ENCODE measurements at regions not wholly inside any gene's neighbourhood (a gene's known extent, or its start where the extent isn't known, plus 50 kb on each side); places are given as distances from the start of the nearest gene placed in this dataset.
"Not testable (repeated sequence)": the region's sequence is repeated elsewhere in the genome, so short reads cannot be mapped to it uniquely, and the experiment has no call there.

DNA sequence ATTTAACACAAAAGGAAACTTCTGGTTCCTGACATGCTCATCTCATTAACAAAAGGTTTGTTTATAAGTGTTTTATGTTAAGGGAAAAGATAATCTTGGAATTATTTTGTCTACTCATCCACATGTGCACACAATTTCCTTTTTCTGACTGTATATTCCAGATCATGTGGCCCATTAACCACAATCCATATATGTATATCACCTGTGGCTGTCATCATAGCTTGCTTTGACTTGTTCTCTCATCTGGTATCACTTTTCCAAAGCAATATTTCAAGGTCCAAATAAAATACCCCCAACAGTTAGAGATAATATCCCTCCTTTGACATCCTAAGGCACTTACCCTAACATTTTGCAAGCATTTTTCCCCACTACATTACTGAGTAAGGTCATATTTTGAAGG, 856.1 kb downstream of the CDH11 start:
- POLR2A ChIA-PET, result no interaction called here
- no peaks in the 10 kb centered on the region for H3K4me1 Mint-ChIP-seq

DNA sequence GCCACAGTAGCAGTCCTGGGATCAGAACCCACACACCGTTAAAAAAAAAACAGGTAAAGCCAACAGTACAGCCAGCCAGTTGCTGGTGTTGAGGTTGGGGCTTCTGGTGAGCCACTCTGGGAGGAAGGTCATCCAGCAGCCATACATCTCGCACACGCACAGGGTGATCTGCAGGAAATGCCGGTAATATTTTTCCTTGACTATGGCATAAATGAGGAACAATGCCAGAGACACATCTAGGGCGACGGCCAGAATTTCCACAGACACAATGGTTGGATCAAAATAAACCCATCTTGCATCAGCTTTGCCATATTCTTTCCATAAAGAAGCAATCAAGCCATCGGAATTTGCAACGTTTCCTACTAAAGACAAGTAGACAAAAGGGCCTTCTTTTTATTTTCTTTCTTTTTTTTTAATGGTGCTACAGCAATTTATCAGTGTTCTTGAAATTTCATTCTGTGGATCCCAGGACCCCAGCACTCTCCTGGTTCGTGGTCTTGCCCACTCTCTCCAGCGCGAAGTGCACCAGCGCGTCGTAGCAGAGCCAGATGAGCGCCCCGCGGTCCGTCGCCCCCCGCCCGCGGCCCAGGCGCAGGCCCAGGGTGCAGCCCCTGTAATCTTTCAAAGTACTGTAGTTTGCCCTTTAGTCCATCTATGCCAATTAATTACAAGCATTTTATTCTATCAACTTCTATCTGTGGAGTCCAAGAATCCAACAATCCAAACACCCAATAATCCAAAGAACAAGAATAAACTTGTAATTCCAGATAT, 861.0 kb downstream of the CDH11 start:
- H3K4me1 Mint-ChIP-seq; ATAC-seq; H3K27me3 Mint-ChIP-seq; CTCF ChIA-PET; H3K27ac Mint-ChIP-seq; POLR2A ChIA-PET; intact Hi-C loops (cut with DNase I, micrococcal nuclease); DNase-seq; H3K4me3 Mint-ChIP-seq; H3K36me3 Mint-ChIP-seq (ENCODE audit: low read depth): not testable (repeated sequence)
- peaks cover 21% of the 10 kb centered on the region for H3K9me3 Mint-ChIP-seq (ENCODE audit: low read depth)

More for the DNA sequence above, 856.1 kb downstream of the CDH11 start:
- H3K4me3 Mint-ChIP-seq, result no peak overlapping the region
- peaks cover 1% of the 10 kb centered on the region for H3K36me3 Mint-ChIP-seq (ENCODE audit: low read depth)
- H3K27me3 Mint-ChIP-seq, result no peaks in the 10 kb centered on the region
- ATAC-seq (no peak), DNase-seq (no peak)
- CTCF ChIA-PET, result no interaction called here
- peaks cover 16% of the 10 kb centered on the region for H3K9me3 Mint-ChIP-seq (ENCODE audit: low read depth)
- H3K27ac Mint-ChIP-seq, result no peak overlapping the region
- intact Hi-C loops (cut with DNase I, micrococcal nuclease), result no loop called here

DNA sequence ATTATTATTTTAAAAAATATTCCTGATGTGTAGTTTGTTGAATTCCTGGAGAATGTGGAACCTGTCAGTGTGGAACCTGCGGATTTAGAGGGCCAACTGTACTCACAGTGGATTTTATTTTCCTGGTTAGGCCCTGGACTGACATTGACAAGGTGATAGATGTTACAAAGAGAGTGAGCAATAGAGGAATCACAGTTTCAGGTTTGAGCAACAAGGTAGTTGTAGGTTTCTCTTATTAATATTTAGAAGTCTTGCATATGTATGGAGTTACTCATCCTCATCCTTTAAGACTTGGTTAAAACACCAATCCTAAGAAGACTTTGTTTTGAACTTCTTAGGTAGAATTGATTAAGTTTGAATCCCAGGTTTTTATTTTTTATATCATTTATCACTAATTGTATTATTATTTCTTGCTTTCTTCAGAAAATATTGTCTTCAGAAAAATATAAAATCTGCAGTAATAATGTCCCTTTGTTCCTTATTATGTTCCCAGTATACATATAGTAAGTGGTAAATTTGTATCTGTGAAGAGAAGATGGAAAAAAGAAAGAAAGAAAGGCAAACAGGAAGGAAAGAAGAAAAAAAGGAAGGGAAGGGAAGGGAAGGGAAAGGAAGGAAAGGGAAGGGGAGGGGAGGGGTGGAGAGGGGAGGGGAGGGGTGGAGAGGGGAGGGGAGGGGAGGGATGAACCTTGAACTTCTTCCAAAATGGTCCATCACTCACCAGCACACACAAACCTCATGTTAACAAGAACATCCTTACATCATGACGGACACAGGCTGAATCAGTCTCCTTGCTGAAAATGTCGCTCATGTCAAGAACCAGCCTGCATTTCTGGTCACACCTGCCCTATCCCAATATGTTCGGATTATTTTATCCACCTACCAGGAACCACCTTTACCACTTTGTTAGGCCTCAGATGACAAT, 867.2 kb downstream of the CDH11 start:
- H3K27me3 Mint-ChIP-seq, result no peaks in the 10 kb centered on the region
- no peak overlapping the region for H3K4me3 Mint-ChIP-seq

DNA sequence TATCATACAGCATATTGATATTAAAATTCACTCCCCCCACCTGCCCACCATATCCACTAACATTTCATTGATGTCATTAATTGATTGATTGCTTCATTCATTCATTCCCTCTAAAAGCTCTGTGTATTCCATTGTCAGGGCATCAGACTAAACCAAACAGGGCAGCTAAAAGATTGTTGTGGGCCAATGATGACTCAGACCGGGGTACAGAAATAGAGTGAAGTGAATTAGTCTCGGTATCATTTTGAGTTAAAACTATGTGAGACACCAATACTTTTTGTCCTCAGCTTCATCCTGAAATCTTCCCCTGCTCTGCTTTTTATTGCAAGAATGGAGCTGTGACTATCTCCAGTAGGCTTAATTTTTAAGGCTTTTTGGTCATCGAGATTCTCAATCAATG, 868.3 kb downstream of the CDH11 start:
- Mint-ChIP-seq H3K36me3 (ENCODE audit: low read depth) (no peaks in the 10 kb centered on the region), H3K4me3 (no peak overlapping the region), H3K27ac (no peak overlapping the region), H3K9me3 (ENCODE audit: low read depth) (peaks cover 12% of the 10 kb centered on the region), H3K27me3 (no peaks in the 10 kb centered on the region), H3K4me1 (no peaks in the 10 kb centered on the region)
- POLR2A ChIA-PET, result no interaction called here
- no peak for ATAC-seq
- intact Hi-C loops (cut with DNase I, micrococcal nuclease), result no loop called here
- no peak for DNase-seq
- CTCF ChIA-PET, result interaction anchor here (0.7 kb wide), 1 partner anchor 81 kb away, joined by 3 read pairs; no protein-coding TSS in a partner anchor

More for the DNA sequence above, 867.2 kb downstream of the CDH11 start:
- DNase-seq (no peak), ATAC-seq (no peak)
- H3K36me3 Mint-ChIP-seq (ENCODE audit: low read depth), result no peaks in the 10 kb centered on the region
- H3K27ac Mint-ChIP-seq, result no peak overlapping the region
- intact Hi-C loops (cut with DNase I, micrococcal nuclease), result no loop called here
- ChIA-PET POLR2A (no interaction called here), CTCF (no interaction called here)
- H3K4me1 Mint-ChIP-seq, result no peaks in the 10 kb centered on the region
- H3K9me3 Mint-ChIP-seq (ENCODE audit: low read depth), result peaks cover 15% of the 10 kb centered on the region

DNA sequence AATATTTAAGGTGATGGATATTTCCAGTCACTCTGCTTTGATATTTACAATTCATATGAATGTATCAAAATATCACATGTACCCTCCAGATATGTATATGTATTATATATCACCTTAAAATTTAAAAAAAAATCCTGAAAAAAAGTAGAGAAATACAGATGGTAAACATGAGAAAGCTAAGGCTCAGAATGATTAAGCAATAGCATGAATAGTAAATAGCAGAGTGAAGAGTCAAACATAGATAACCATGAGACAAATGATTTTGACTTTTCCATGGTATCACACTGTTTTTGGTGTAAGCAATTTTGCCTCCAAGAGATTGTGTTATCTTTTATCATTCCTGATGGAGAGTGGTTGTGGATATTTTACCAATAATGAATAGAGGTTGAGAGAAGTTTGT, 868.8 kb downstream of the CDH11 start:
- Mint-ChIP-seq H3K27ac (no peak overlapping the region), H3K9me3 (ENCODE audit: low read depth) (peaks cover 12% of the 10 kb centered on the region), H3K4me3 (no peak overlapping the region), H3K4me1 (no peaks in the 10 kb centered on the region), H3K36me3 (ENCODE audit: low read depth) (no peaks in the 10 kb centered on the region), H3K27me3 (no peaks in the 10 kb centered on the region)
- ATAC-seq, result no peak
- DNase-seq, result no peak
- intact Hi-C loops (cut with DNase I, micrococcal nuclease), result no loop called here
- CTCF ChIA-PET, result interaction anchor here (0.7 kb wide), 1 partner anchor 81 kb away, joined by 3 read pairs; no protein-coding TSS in a partner anchor
- POLR2A ChIA-PET, result no interaction called here

DNA sequence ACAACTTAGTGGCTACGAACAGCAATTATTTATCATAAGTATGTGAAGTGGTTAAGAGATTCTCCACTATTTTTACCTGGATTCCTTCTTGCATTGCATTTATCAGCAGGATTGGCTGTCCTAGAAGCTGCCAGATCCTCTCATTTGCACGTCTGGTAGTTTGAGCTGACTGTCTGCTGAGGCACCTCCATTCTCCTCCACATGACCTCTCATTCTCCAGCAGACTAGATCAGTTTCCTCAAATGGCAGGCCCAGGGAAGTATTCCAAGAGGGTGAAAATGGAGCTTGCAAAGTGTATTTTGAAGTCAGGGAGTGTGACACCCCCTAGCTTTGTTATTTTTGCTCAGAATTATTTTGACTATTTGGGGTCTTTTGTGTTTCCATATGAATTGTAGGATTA, 870.1 kb downstream of the CDH11 start:
- ChIA-PET CTCF (no interaction called here), POLR2A (no interaction called here)
- intact Hi-C loops (cut with DNase I, micrococcal nuclease), result no loop called here
- ATAC-seq (no peak), DNase-seq (no peak)
- no peaks in the 10 kb centered on the region for H3K4me1 Mint-ChIP-seq
- H3K27ac Mint-ChIP-seq, result no peak overlapping the region
- H3K36me3 Mint-ChIP-seq (ENCODE audit: low read depth), result no peaks in the 10 kb centered on the region
- no peaks in the 10 kb centered on the region for H3K27me3 Mint-ChIP-seq
- no peak overlapping the region for H3K4me3 Mint-ChIP-seq
- peaks cover 8% of the 10 kb centered on the region for H3K9me3 Mint-ChIP-seq (ENCODE audit: low read depth)

DNA sequence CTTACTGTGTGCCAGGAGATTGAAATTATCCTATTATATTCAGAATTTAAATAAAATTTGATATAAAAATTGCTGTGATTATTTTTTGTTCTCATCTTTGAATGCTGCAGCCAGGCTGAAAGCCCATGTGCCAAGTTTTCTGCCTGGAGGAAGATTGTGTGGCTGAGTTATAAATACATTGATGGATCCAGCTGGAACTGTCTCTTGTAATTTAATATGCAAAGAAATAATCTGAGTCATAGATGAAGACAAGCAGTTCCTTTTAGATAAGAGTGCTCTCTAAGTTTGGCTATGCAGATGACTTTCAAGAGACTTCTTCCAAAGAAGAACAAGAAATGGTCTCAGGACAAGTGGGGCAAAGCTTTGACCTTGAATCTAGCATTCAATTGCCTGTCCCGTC, 871.0 kb downstream of the CDH11 start:
- H3K9me3 Mint-ChIP-seq (ENCODE audit: low read depth), result peaks cover 7% of the 10 kb centered on the region
- intact Hi-C loops (cut with DNase I, micrococcal nuclease), result no loop called here
- no peak overlapping the region for H3K4me3 Mint-ChIP-seq

GRCh38 chr16:64242492-64242891, 879.4 kb downstream of the CDH11 start:
- CTCF ChIA-PET, result no interaction called here
- peaks cover 22% of the 10 kb centered on the region for H3K9me3 Mint-ChIP-seq (ENCODE audit: low read depth)
- ATAC-seq (no peak), DNase-seq (no peak)
- no peak overlapping the region for H3K4me3 Mint-ChIP-seq
- intact Hi-C loops (cut with DNase I, micrococcal nuclease), result no loop called here
- H3K4me1 Mint-ChIP-seq, result no peaks in the 10 kb centered on the region
- no peaks in the 10 kb centered on the region for H3K27me3 Mint-ChIP-seq
- no peak overlapping the region for H3K27ac Mint-ChIP-seq
- POLR2A ChIA-PET, result no interaction called here
- no peaks in the 10 kb centered on the region for H3K36me3 Mint-ChIP-seq (ENCODE audit: low read depth)

More for the DNA sequence above, 871.0 kb downstream of the CDH11 start:
- no peaks in the 10 kb centered on the region for H3K27me3 Mint-ChIP-seq
- no peaks in the 10 kb centered on the region for H3K4me1 Mint-ChIP-seq
- H3K36me3 Mint-ChIP-seq (ENCODE audit: low read depth), result no peaks in the 10 kb centered on the region
- POLR2A ChIA-PET, result no interaction called here
- CTCF ChIA-PET, result no interaction called here
- DNase-seq, result no peak
- H3K27ac Mint-ChIP-seq, result no peak overlapping the region
- no peak for ATAC-seq

- ChIA-PET POLR2A (no interaction called here), CTCF (interaction anchor here (0.5 kb wide), 1 partner anchor 643 kb away, joined by 4 read pairs; no protein-coding TSS in a partner anchor)
- intact Hi-C loops (cut with DNase I, micrococcal nuclease), result no loop called here
- Mint-ChIP-seq H3K4me1 (no peaks in the 10 kb centered on the region), H3K27me3 (no peaks in the 10 kb centered on the region), H3K9me3 (ENCODE audit: low read depth) (peaks cover 18% of the 10 kb centered on the region), H3K36me3 (ENCODE audit: low read depth) (no peaks in the 10 kb centered on the region), H3K27ac (no peak overlapping the region), H3K4me3 (no peak overlapping the region)
- ATAC-seq (no peak), DNase-seq (no peak)
Observed at GRCh38 chr16:64240586-64240985, 881.3 kb downstream of the CDH11 start.

DNA sequence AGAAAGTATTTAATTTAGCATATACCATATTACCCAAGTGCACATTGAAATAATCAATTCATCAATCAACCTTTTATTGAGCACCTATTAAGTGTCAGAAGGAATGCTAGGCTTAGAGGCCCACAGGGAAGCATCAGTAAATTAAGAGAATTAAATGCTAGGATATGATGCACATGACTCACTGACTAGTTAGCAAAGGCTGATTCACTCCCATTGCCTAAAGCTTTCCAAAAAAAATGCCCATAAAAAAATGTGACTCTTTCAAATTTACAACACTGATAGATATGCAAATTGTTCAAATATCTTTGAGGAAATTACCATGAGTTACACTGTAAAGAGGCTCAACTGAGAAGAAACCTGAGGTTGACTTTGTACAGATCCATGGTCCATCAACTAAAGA, 883.3 kb downstream of the CDH11 start:
- no peaks in the 10 kb centered on the region for H3K36me3 Mint-ChIP-seq (ENCODE audit: low read depth)
- intact Hi-C loops (cut with DNase I, micrococcal nuclease), result no loop called here
- ATAC-seq, result no peak
- ChIA-PET POLR2A (no interaction called here), CTCF (no interaction called here)
- H3K4me1 Mint-ChIP-seq, result no peaks in the 10 kb centered on the region
- no peaks in the 10 kb centered on the region for H3K27me3 Mint-ChIP-seq
- H3K27ac Mint-ChIP-seq, result no peak overlapping the region
- DNase-seq, result no peak
- peaks cover 13% of the 10 kb centered on the region for H3K9me3 Mint-ChIP-seq (ENCODE audit: low read depth)
- H3K4me3 Mint-ChIP-seq, result no peak overlapping the region

DNA sequence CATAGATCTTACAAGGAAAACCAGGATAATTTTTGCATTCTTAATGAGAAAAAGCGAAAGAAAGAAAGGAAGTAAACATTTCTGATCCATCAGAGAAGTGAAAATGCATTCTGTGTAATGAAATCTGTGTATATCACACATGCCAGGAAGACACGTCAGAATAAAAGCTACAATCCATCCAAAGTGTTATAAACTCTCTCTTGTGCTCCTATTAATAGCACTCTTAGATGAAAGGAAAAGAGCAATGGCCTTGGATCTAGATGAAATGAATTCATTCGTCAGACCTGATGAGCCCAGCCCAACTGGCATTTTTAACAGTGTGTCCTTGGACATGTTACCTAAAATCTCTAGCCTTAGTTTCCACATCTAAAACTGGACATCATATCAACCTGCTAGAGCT, 885.5 kb downstream of the CDH11 start:
- Mint-ChIP-seq H3K36me3 (ENCODE audit: low read depth) (no peaks in the 10 kb centered on the region), H3K4me1 (no peaks in the 10 kb centered on the region), H3K9me3 (ENCODE audit: low read depth) (peaks cover 7% of the 10 kb centered on the region), H3K4me3 (no peak overlapping the region), H3K27ac (no peak overlapping the region), H3K27me3 (no peaks in the 10 kb centered on the region)
- no peak for DNase-seq
- ATAC-seq, result no peak
- ChIA-PET POLR2A (no interaction called here), CTCF (no interaction called here)
- intact Hi-C loops (cut with DNase I, micrococcal nuclease), result no loop called here

GRCh38 chr16:64234200-64234599, 887.7 kb downstream of the CDH11 start:
- DNase-seq, result no peak
- no peak for ATAC-seq
- intact Hi-C loops (cut with DNase I, micrococcal nuclease), result no loop called here
- POLR2A ChIA-PET, result no interaction called here
- no peak overlapping the region for H3K4me3 Mint-ChIP-seq
- no peak overlapping the region for H3K27ac Mint-ChIP-seq
- H3K36me3 Mint-ChIP-seq (ENCODE audit: low read depth), result no peaks in the 10 kb centered on the region
- H3K9me3 Mint-ChIP-seq (ENCODE audit: low read depth), result peaks cover 5% of the 10 kb centered on the region
- CTCF ChIA-PET, result no interaction called here
- H3K27me3 Mint-ChIP-seq, result no peaks in the 10 kb centered on the region
- H3K4me1 Mint-ChIP-seq, result no peaks in the 10 kb centered on the region
